Adrenal gland (tissue), 9 donors: ENCODE measurements at regions not wholly inside any gene's neighbourhood (a gene's known extent, or its start where the extent isn't known, plus 50 kb on each side); places are given as distances from the start of the nearest gene placed in this dataset.

Experiments
- DNase-seq, 7 donors: peaks; one replicate each; pipeline ENCODE4 v3.0.0-alpha.2; 2019 to 2020
- H3K27ac ChIP-seq, 5 donors: fragments of 200-600 bp; sonication (generic) in 4 of 5; 1 replicate in 3 of 5; 2 replicates in 2 of 5; pipeline versions ENCODE4 v1.5.1 to v1.8.0; 2016 to 2020; ENCODE audit warnings: mild to moderate bottlenecking in 1 of 5
- H3K27me3 ChIP-seq: fragments of 200-600 bp; 2 replicates; pipeline ENCODE4 v1.8.0; 2021
- H3K36me3 ChIP-seq, 2 donors: fragments of 200-600 bp; replicated peaks in 1 of 2; 1 replicate in 1 of 2; 2 replicates in 1 of 2; pipeline versions ENCODE4 v1.5.1 to v1.8.0; 2018 to 2022
- H3K4me1 ChIP-seq, 2 donors: fragments of 200-600 bp; replicated peaks in 1 of 2; 1 replicate in 1 of 2; 2 replicates in 1 of 2; pipeline versions ENCODE4 v1.5.1 to v1.8.0; 2018 to 2021
- H3K4me3 ChIP-seq, 4 donors: fragments of 200-600 bp; sonication (generic) in 3 of 4; one replicate each; pipeline ENCODE4 v1.5.1; 2016 to 2018
- H3K9me3 ChIP-seq, 3 donors: fragments of 200-600 bp; sonication (generic) in 1 of 3; replicated peaks in 1 of 3; 1 replicate in 2 of 3; 2 replicates in 1 of 3; pipeline versions ENCODE4 v1.5.1 to v1.8.0; 2016 to 2021
- CTCF ChIP-seq, 6 experiments: fragments of 450-650 bp in 4 of 6; fragments of 200-600 bp in 2 of 6; sonication (generic) in 1 of 6; IDR thresholded peaks; 1 replicate in 5 of 6; 2 replicates in 1 of 6; pipeline versions ENCODE4 v1.5.1 to v1.8.0; 2016 to 2021; ENCODE audit warnings: antibody characterized with exemption in 6 of 6, mild to moderate bottlenecking in 2 of 6, moderate library complexity in 1 of 6
- POLR2A ChIP-seq, 2 donors: fragments of 450-650 bp; IDR thresholded peaks; one replicate each; pipeline ENCODE4 v1.6.1; 2017; ENCODE audit warnings: antibody characterized with exemption in 2 of 2, mild to moderate bottlenecking in 2 of 2, moderate library complexity in 1 of 2
- WGBS, 4 donors: extraction: QIAGEN DNeasy Blood & Tissue Kit in 2 of 4; methylation state at CpG; one replicate each; pipeline versions ENCODE4 v1.1.5 to v1.1.7; 2013 to 2017; 5-methylcytosine and 5-hydroxymethylcytosine counted together
- intact Hi-C, 2 donors: fragments of 100-400 bp; cut with DNase I; formaldehyde crosslinking; loops; one replicate each; pipeline versions ENCODE4 v1.14.1 to v1.15.0; 2022 to 2023
- donor health status: healthy with polysubstance abuse.
- donor health status: Bipolar disorder and iron deficiency.
- donor health status: DM: yes; HTN: yes; CAD: no.
- donor health status: DM: no; HTN: no; CAD: no.
- donor health status: DM: no; HTN: no; CAD: no.

GRCh38 chrY:19055232-19056137 is 281.9 kb upstream of the HSFY2 start:
- Histone ChIP-seq H3K36me3 (no peaks in the 10 kb centered on the region), H3K27ac (no peak overlapping the region), H3K4me1 (no peaks in the 10 kb centered on the region), H3K9me3 (no peaks in the 10 kb centered on the region), H3K4me3 (no peak overlapping the region), H3K27me3 (no peaks in the 10 kb centered on the region)
- WGBS, 4 donors, result 76 to 86% methylated on average over 1 to 5 of the region's 5 CpGs; no CpG with 5 or more reads in 2 of the 4 donors
- TF ChIP-seq POLR2A (IDR thresholded peaks at IDR 0.05), result no peak
- no peak for TF ChIP-seq CTCF (IDR thresholded peaks at IDR 0.05)
- intact Hi-C loops, result no loop called here
- DNase-seq, result no peak

DNA sequence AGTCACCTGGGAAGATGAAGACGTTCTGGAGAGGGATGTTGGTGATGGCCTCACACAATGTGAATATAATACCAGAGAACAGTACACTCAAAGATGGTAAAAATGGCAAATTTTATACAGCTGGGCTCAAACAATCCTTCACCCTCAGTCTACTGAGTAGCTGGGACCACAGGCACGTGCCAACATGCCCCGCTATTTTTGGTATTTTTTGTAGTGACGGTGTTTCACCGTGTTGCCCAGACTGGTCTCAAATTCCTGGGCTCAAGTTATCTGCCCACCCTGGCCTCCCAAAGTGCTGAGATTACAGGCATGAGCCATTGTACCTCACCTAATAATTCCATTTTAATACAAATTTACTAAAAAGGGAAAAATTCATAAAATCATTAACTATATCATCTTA is 280.3 kb upstream of the HSFY2 start:
- Histone ChIP-seq H3K27ac (no peak overlapping the region), H3K27me3 (no peaks in the 10 kb centered on the region), H3K36me3 (no peaks in the 10 kb centered on the region), H3K4me3 (no peak overlapping the region), H3K9me3 (no peaks in the 10 kb centered on the region), H3K4me1 (no peaks in the 10 kb centered on the region)
- 85 to 94% methylated on average over 5 of the region's 5 CpGs; no CpG with 5 or more reads in 2 of the 4 donors for WGBS, 4 donors
- intact Hi-C loops, result no loop called here
- TF ChIP-seq CTCF (IDR thresholded peaks at IDR 0.05), result no peak
- no peak for DNase-seq

DNA sequence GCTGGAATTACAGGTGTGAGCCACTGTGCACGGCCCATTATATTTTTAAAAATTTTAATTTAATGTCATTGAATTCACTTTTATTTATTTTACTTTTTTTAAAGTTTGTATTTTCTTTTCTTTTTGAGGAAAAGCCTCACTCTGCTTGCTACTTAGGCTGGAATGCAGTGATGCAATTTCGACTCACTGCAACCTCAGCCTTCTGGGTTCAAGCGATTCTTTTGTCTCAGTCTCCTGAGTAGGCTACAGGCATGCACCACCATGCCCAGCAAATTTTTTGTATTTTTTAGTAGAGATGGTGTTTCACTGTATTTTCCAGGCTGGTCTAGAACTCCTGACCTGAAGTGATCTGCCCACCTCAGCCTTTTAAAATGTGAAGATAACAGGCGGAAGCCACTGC is 277.5 kb upstream of the HSFY2 start:
- Histone ChIP-seq H3K36me3 (no peaks in the 10 kb centered on the region), H3K9me3 (no peaks in the 10 kb centered on the region), H3K27me3 (no peaks in the 10 kb centered on the region), H3K4me3 (no peak overlapping the region), H3K4me1 (no peaks in the 10 kb centered on the region), H3K27ac (no peak overlapping the region)
- TF ChIP-seq POLR2A (IDR thresholded peaks at IDR 0.05), result no peak
- no peak for TF ChIP-seq CTCF (IDR thresholded peaks at IDR 0.05)
- intact Hi-C loops, result no loop called here
- no peak for DNase-seq
- WGBS, 4 donors, result 86 to 93% methylated on average over 4 of the region's 4 CpGs; no CpG with 5 or more reads in 2 of the 4 donors

DNA sequence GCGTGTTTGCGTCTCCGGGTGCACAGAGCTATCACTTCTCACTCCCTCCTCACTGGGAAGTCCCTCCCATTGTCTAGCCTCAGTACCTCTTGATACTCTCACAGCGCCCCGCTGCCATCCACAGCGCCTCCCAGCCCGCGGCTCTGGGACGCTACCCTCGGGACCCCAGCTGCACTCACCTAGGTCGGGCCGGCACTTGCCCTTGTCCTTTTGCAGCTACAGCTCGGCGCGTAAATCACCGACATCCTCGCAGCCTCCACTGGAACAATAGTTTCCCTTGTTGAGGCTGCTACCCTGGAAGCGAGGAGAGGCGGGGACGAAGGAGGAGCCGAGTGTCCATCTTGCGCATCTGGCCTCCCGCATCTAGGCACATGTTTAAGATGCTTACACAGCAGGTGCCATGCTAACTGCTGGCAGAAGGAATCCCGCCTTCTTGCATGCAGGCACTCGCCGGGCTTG is 269.5 kb upstream of the HSFY2 start:
- Histone ChIP-seq H3K4me3 (no peak overlapping the region), H3K36me3 (no peaks in the 10 kb centered on the region), H3K27ac (no peak overlapping the region), H3K9me3 (no peaks in the 10 kb centered on the region), H3K27me3 (no peaks in the 10 kb centered on the region), H3K4me1 (no peaks in the 10 kb centered on the region)
- intact Hi-C loops, result no loop called here
- no peak for DNase-seq
- 91 to 92% methylated on average over 10 to 26 of the region's 26 CpGs; no CpG with 5 or more reads in 2 of the 4 donors for WGBS, 4 donors
- TF ChIP-seq CTCF (IDR thresholded peaks at IDR 0.05) (no peak), POLR2A (IDR thresholded peaks at IDR 0.05) (no peak)
